Esophagus squamous epithelium (tissue), 5 donors: ENCODE measurements at regions not wholly inside any gene's neighbourhood (a gene's known extent, or its start where the extent isn't known, plus 50 kb on each side); places are given as distances from the start of the nearest gene placed in this dataset.

Source experiments
- DNase-seq: peaks from one replicate; lab custom pipeline; 2025; lab: John Stamatoyannopoulos, UW
- H3K27ac ChIP-seq, 4 donors: fragments of 200-600 bp; sonication (generic); one replicate each; pipeline ENCODE4 v1.5.1; 2016 to 2019; ENCODE audit warnings: mild to moderate bottlenecking in 1 of 4
- H3K27me3 ChIP-seq, 4 donors: fragments of 200-600 bp; sonication (generic); 1 replicate in 3 of 4; 2 replicates in 1 of 4; pipeline versions ENCODE4 v1.5.1 to v1.6.0; 2017 to 2021; ENCODE audit warnings: antibody characterized with exemption in 1 of 4
- H3K36me3 ChIP-seq, 3 donors: fragments of 200-600 bp; sonication (generic); one replicate each; pipeline ENCODE4 v1.5.1; 2016 to 2019
- H3K4me1 ChIP-seq, 3 donors: fragments of 200-600 bp; sonication (generic); one replicate each; pipeline ENCODE4 v1.5.1; 2017 to 2019
- H3K4me3 ChIP-seq, 4 donors: fragments of 200-600 bp; sonication (generic); 1 replicate in 3 of 4; 2 replicates in 1 of 4; pipeline ENCODE4 v1.5.1; 2016 to 2019; ENCODE audit warnings: mild to moderate bottlenecking in 2 of 4, moderate library complexity in 1 of 4
- H3K9me3 ChIP-seq, 3 donors: fragments of 200-600 bp; sonication (generic); one replicate each; pipeline ENCODE4 v1.5.1; 2016 to 2019
- CTCF ChIP-seq, 6 experiments: fragments of 450-650 bp in 4 of 6; fragments of 200-600 bp in 2 of 6; sonication (generic) in 2 of 6; IDR thresholded peaks; one replicate each; pipeline ENCODE4 v1.5.1; 2016 to 2019; ENCODE audit warnings: antibody characterized with exemption in 6 of 6, mild to moderate bottlenecking in 4 of 6, moderate library complexity in 4 of 6
- POLR2A ChIP-seq, 4 donors: fragments of 450-650 bp; IDR thresholded peaks; one replicate each; pipeline ENCODE4 v1.6.1; 2017; ENCODE audit warnings: antibody characterized with exemption in 4 of 4, mild to moderate bottlenecking in 4 of 4, moderate library complexity in 3 of 4
- WGBS, 2 donors: methylation state at CpG; one replicate each; pipeline ENCODE4 v1.1.5; 2018; 5-methylcytosine and 5-hydroxymethylcytosine counted together
- intact Hi-C: fragments of 100-400 bp; cut with DNase I; formaldehyde crosslinking; loops from one replicate; pipeline ENCODE4 v1.15.0; 2022
- donor health status: DM: yes; HTN: yes; CAD: no.

GRCh38 chr2:48207201-48207641 is 107.3 kb upstream of the FOXN2 start:
- 85 to 88% methylated on average over 5 of the region's 5 CpGs for WGBS, 2 donors
- H3K36me3 ChIP-seq: no peaks in the 10 kb centered on the region
- H3K4me1 ChIP-seq: peaks cover 0 to 8% (median 0%) of the 10 kb centered on the region in 3 donors
- no peak overlapping the region for H3K4me3 ChIP-seq
- no peak for DNase-seq
- intact Hi-C loops: no loop called here
- H3K9me3 ChIP-seq: no peaks in the 10 kb centered on the region
- H3K27me3 ChIP-seq: no peaks in the 10 kb centered on the region
- TF ChIP-seq CTCF (IDR thresholded peaks at IDR 0.05): no peak
- H3K27ac ChIP-seq: no peak overlapping the region

DNA sequence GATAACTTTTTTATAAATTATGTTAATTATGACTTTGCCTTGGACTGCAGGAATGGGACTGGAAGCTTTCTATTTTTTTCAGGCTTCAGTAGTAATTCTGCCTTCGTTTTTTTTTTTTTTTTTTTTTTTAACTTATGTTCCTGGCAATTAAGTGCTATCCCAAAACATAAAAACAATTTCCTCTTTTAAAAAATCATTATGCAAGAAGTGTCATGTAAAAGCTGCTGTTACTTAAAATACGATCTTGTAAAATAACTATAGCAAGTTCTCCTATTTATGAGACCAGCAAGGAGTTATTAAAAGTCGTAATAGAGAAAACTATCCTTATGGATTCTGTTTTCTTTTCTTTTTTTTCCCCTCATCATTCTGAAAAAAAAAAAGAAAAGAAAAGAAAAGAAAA is 106.6 kb upstream of the FOXN2 start:
- no peaks in the 10 kb centered on the region for H3K36me3 ChIP-seq
- H3K9me3 ChIP-seq: no peaks in the 10 kb centered on the region
- peaks cover 0 to 8% (median 0%) of the 10 kb centered on the region in 3 donors for H3K4me1 ChIP-seq
- DNase-seq: no peak
- H3K4me3 ChIP-seq: no peak overlapping the region
- intact Hi-C loops: no loop called here
- TF ChIP-seq CTCF (IDR thresholded peaks at IDR 0.05) (no peak), POLR2A (IDR thresholded peaks at IDR 0.05) (no peak)
- no peaks in the 10 kb centered on the region for H3K27me3 ChIP-seq
- WGBS, 2 donors: 59 to 67% methylated on average over 3 of the region's 3 CpGs
- no peak overlapping the region for H3K27ac ChIP-seq

DNA sequence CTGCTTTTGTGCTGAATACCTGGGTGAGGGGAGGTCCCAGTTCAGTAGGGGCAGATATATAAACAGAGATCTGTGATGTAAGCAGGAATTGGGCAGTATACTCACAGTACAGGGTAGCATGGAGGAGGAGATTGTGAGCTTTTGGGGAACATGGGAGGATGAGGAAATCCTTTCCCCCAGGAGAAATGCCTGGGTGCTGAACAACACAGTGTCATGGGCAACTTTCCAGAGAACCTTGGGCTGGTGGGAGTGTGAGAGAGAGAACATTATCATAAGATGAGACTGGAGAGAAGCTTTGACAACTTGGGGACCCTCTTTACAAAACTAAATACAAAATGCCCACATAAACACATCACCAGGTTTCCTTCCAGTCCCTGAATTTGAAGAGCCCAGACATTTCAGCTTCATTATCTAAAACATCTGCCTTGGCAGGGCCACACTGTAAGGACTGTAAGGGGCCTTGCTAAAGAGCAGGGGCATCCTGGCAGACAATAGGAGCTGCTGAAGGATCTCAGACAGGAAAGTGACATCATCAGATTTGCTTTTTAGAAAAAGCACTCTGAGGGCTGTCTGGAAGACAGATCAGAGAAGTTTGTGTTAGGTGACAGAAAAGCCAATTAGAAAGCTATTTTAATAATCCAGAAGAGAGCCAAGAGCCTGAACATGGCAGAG is 105.1 kb upstream of the FOXN2 start:
- intact Hi-C loops: no loop called here
- Histone ChIP-seq H3K9me3 (no peaks in the 10 kb centered on the region), H3K27ac (no peak overlapping the region), H3K27me3 (no peaks in the 10 kb centered on the region), H3K4me1 (peaks cover 0 to 8% (median 0%) of the 10 kb centered on the region in 3 donors), H3K4me3 (no peak overlapping the region), H3K36me3 (no peaks in the 10 kb centered on the region)
- TF ChIP-seq POLR2A (IDR thresholded peaks at IDR 0.05): no peak
- no peak for TF ChIP-seq CTCF (IDR thresholded peaks at IDR 0.05)
- DNase-seq: no peak

DNA sequence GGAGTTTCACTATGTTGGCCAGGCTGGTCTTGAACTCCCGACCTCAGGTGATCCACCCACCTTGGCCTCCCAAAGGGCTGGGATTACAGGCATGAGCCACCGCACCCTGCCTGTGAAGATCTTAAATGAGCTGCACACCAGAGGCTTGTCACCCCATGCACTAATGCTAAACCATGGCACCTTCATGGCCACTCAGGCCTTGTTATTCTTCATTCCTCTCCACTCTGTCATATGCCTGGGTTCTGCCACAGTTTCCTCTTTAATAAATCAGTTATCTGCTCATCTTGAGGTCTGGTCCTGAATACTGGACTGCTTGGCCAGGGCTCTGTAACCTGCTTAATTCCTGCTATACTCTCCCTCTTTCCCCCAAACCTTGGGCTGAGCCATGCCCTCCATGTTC is 104.3 kb upstream of the FOXN2 start:
- Histone ChIP-seq H3K27ac (no peak overlapping the region), H3K27me3 (no peaks in the 10 kb centered on the region), H3K4me1 (peaks cover 0 to 8% (median 0%) of the 10 kb centered on the region in 3 donors), H3K9me3 (no peaks in the 10 kb centered on the region), H3K36me3 (no peaks in the 10 kb centered on the region), H3K4me3 (no peak overlapping the region)
- TF ChIP-seq CTCF (IDR thresholded peaks at IDR 0.05) (no peak), POLR2A (IDR thresholded peaks at IDR 0.05) (no peak)
- WGBS, 2 donors: 72 to 100% methylated on average over 1 to 2 of the region's 2 CpGs
- no peak for DNase-seq
- intact Hi-C loops: no loop called here

GRCh38 chr2:48213646-48214045 is 100.8 kb upstream of the FOXN2 start:
- no peak for TF ChIP-seq CTCF (IDR thresholded peaks at IDR 0.05)
- TF ChIP-seq POLR2A (IDR thresholded peaks at IDR 0.05): no peak
- DNase-seq: no peak
- H3K27me3 ChIP-seq: no peaks in the 10 kb centered on the region
- H3K36me3 ChIP-seq: no peaks in the 10 kb centered on the region
- H3K4me3 ChIP-seq: no peak overlapping the region
- intact Hi-C loops: no loop called here
- H3K9me3 ChIP-seq: no peaks in the 10 kb centered on the region
- WGBS, 2 donors: 81 to 88% methylated on average over 3 of the region's 3 CpGs
- no peak overlapping the region for H3K27ac ChIP-seq
- peaks cover 0 to 8% (median 0%) of the 10 kb centered on the region in 3 donors for H3K4me1 ChIP-seq
